ENCODE measurements at regions not wholly inside any gene's neighbourhood (a gene's known extent, or its start where the extent isn't known, plus 50 kb on each side); places are given as distances from the start of the nearest gene placed in this dataset.

- no peaks in the 10 kb centered on the region for H3K36me3 Mint-ChIP-seq (ENCODE audit: low read depth)
- no peaks in the 10 kb centered on the region for H3K27me3 Mint-ChIP-seq (ENCODE audit: low read depth)
- no peak overlapping the region for H3K27ac Mint-ChIP-seq (ENCODE audit: unreplicated experiment)
- TF ChIP-seq, protein P1, sequence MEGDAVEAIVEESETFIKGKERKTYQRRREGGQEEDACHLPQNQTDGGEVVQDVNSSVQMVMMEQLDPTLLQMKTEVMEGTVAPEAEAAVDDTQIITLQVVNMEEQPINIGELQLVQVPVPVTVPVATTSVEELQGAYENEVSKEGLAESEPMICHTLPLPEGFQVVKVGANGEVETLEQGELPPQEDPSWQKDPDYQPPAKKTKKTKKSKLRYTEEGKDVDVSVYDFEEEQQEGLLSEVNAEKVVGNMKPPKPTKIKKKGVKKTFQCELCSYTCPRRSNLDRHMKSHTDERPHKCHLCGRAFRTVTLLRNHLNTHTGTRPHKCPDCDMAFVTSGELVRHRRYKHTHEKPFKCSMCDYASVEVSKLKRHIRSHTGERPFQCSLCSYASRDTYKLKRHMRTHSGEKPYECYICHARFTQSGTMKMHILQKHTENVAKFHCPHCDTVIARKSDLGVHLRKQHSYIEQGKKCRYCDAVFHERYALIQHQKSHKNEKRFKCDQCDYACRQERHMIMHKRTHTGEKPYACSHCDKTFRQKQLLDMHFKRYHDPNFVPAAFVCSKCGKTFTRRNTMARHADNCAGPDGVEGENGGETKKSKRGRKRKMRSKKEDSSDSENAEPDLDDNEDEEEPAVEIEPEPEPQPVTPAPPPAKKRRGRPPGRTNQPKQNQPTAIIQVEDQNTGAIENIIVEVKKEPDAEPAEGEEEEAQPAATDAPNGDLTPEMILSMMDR (conservative IDR thresholded peaks at IDR 0.05) = no peak
- H3K4me3 Mint-ChIP-seq = no peak overlapping the region
- peaks cover 6% of the 10 kb centered on the region for H3K4me1 Mint-ChIP-seq
- H3K9me3 Mint-ChIP-seq = no peaks in the 10 kb centered on the region
- DNase-seq (ENCODE audit: low read depth, low spot score) = no peak
Observed at GRCh38 chr22:27526901-27527300, 274.7 kb downstream of the MN1 start.

DNA sequence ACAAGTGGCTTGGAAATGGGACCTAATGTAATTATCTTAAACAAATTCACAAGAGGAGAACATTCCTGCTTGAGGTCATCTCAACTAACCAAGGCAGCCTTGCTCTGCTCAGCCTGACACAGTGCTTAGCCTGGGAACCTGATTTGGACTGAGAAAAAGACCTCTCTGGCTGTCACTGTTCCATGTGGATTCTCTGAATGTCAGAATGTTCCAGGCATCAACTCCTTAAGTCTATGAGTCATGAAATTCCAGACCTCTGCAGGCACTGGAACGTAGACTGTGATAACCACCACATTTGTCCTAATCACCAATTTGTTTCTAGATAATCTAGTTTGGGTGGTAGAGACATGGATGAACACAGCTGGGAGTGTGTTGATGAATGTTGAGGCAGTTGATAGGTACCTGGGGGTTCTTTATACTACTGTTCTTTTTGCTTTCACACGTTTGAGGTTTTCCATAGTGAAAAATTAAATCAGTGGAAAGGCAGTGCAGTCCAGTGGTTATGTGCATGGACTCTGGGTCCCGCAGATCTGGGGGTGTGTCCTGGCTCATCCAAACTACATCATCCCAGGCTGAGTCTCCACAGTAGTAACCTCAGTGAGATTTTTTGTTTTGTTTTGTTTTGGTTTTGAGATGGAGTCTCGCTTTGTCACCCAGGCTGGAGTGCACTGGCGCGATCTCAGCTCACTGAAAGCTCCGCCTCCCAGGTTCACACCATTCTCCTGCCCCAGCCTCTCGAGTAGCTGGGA is 269.6 kb downstream of the MN1 start:
- no peaks in the 10 kb centered on the region for H3K36me3 Mint-ChIP-seq (ENCODE audit: low read depth)
- no peak overlapping the region for H3K4me3 Mint-ChIP-seq
- no peaks in the 10 kb centered on the region for H3K9me3 Mint-ChIP-seq
- TF ChIP-seq, protein P1 (conservative IDR thresholded peaks at IDR 0.05) = no peak
- no peak for DNase-seq (ENCODE audit: low read depth, low spot score)
- H3K27me3 Mint-ChIP-seq (ENCODE audit: low read depth) = peaks cover 3% of the 10 kb centered on the region
- peaks cover 2% of the 10 kb centered on the region for H3K4me1 Mint-ChIP-seq
- no peak overlapping the region for H3K27ac Mint-ChIP-seq (ENCODE audit: unreplicated experiment)

DNA sequence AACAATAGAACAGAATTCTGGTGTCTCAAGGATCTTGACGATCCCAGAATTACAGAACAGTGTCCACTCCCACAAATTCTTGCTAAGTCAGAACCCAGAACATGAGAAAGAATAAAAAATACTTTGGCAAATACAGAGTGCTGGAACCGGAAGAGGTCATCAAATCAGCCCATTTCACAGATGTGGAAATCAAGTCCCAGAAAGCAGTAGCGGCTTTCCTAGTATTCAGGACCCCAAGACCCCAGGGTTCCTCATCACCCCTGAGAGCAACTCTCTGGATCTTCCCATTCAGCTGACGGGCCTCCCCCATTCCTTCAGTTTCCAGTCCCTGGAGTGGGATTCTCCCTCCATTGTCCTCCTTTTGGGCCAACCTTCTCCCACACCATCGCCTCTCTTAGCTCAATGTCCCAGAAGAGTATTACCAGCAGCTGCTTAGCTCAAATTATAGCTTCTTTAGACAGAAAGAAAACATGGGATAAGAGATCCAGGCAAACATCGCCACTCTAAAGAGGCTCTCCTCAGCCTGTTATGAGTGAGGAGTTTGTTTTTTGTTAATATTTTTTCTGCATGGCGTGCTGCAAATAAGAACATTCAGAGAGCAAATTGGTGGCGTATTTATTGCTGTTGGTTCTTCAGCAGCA is 268.3 kb downstream of the MN1 start:
- Mint-ChIP-seq H3K36me3 (ENCODE audit: low read depth) (no peaks in the 10 kb centered on the region), H3K27me3 (ENCODE audit: low read depth) (peaks cover 3% of the 10 kb centered on the region)
- TF ChIP-seq, protein P1 (conservative IDR thresholded peaks at IDR 0.05) = no peak

DNA sequence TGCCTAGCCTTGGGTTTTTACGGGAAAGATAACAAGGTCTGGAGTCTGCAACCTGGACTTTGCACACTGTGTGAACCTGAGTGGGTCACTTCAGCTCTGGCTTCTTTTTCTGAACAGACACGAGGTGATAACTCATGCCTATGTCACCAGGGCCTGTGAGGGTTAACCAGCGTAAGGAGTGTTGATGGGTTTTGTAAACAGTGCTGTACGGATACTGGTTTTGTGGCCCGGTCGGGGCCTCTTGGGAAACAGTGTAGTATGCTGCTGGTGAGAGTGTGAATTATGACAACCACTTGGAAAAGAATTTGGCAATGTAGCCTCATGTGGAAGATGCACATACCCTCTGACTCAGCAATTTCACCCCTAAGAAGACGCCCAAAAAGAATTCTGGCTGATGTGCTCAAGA is 266.8 kb downstream of the MN1 start:
- Mint-ChIP-seq H3K4me1 (peaks cover 20% of the 10 kb centered on the region), H3K9me3 (no peaks in the 10 kb centered on the region), H3K27me3 (ENCODE audit: low read depth) (peaks cover 5% of the 10 kb centered on the region), H3K36me3 (ENCODE audit: low read depth) (no peaks in the 10 kb centered on the region), H3K27ac (ENCODE audit: unreplicated experiment) (no peak overlapping the region), H3K4me3 (no peak overlapping the region)
- TF ChIP-seq, protein P1 (conservative IDR thresholded peaks at IDR 0.05) = no peak
- DNase-seq (ENCODE audit: low read depth, low spot score) = no peak

More for the DNA sequence above, 268.3 kb downstream of the MN1 start:
- DNase-seq (ENCODE audit: low read depth, low spot score) = no peak
- Mint-ChIP-seq H3K9me3 (no peaks in the 10 kb centered on the region), H3K27ac (ENCODE audit: unreplicated experiment) (no peak overlapping the region), H3K4me3 (no peak overlapping the region), H3K4me1 (peaks cover 15% of the 10 kb centered on the region)

DNA sequence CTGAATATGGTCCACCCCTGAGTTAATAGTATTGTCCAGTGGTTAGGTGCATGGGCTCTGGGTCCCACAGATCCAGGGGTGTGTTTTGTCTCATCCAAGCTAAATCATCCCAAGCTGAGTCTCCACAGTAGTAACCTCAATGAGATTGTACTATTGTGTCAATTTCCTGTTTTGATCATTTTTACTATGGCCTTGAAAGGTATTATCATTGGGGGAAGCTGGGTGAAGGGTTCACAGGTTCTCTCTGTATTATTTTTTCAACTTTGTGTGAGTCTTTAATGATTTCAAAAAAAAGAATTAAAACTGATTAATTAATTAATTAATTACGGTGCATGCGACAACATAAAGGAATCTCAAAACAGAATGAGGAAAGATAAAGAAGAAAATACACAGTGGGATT is 266.1 kb downstream of the MN1 start:
- no peaks in the 10 kb centered on the region for H3K9me3 Mint-ChIP-seq
- no peak overlapping the region for H3K27ac Mint-ChIP-seq (ENCODE audit: unreplicated experiment)
- H3K27me3 Mint-ChIP-seq (ENCODE audit: low read depth) = peaks cover 5% of the 10 kb centered on the region
- TF ChIP-seq, protein P1 (conservative IDR thresholded peaks at IDR 0.05) = no peak
- no peaks in the 10 kb centered on the region for H3K36me3 Mint-ChIP-seq (ENCODE audit: low read depth)
- H3K4me1 Mint-ChIP-seq = peaks cover 24% of the 10 kb centered on the region
- H3K4me3 Mint-ChIP-seq = no peak overlapping the region
- no peak for DNase-seq (ENCODE audit: low read depth, low spot score)
